Esophagus squamous epithelium (tissue), 5 donors: ENCODE measurements at regions not wholly inside any gene's neighbourhood (a gene's known extent, or its start where the extent isn't known, plus 50 kb on each side); places are given as distances from the start of the nearest gene placed in this dataset.

Experiments used
- DNase-seq: peaks from one replicate; lab custom pipeline; 2025; lab: John Stamatoyannopoulos, UW
- H3K27ac ChIP-seq, 4 donors: fragments of 200-600 bp; sonication (generic); one replicate each; pipeline ENCODE4 v1.5.1; 2016 to 2019; ENCODE audit warnings: mild to moderate bottlenecking in 1 of 4
- H3K27me3 ChIP-seq, 4 donors: fragments of 200-600 bp; sonication (generic); 1 replicate in 3 of 4; 2 replicates in 1 of 4; pipeline versions ENCODE4 v1.5.1 to v1.6.0; 2017 to 2021; ENCODE audit warnings: antibody characterized with exemption in 1 of 4
- H3K36me3 ChIP-seq, 3 donors: fragments of 200-600 bp; sonication (generic); one replicate each; pipeline ENCODE4 v1.5.1; 2016 to 2019
- H3K4me1 ChIP-seq, 3 donors: fragments of 200-600 bp; sonication (generic); one replicate each; pipeline ENCODE4 v1.5.1; 2017 to 2019
- H3K4me3 ChIP-seq, 4 donors: fragments of 200-600 bp; sonication (generic); 1 replicate in 3 of 4; 2 replicates in 1 of 4; pipeline ENCODE4 v1.5.1; 2016 to 2019; ENCODE audit warnings: mild to moderate bottlenecking in 2 of 4, moderate library complexity in 1 of 4
- H3K9me3 ChIP-seq, 3 donors: fragments of 200-600 bp; sonication (generic); one replicate each; pipeline ENCODE4 v1.5.1; 2016 to 2019
- POLR2A ChIP-seq, 4 donors: fragments of 450-650 bp; IDR thresholded peaks; one replicate each; pipeline ENCODE4 v1.6.1; 2017; ENCODE audit warnings: antibody characterized with exemption in 4 of 4, mild to moderate bottlenecking in 4 of 4, moderate library complexity in 3 of 4
- WGBS, 2 donors: methylation state at CpG; one replicate each; pipeline ENCODE4 v1.1.5; 2018; 5-methylcytosine and 5-hydroxymethylcytosine counted together
- intact Hi-C: fragments of 100-400 bp; cut with DNase I; formaldehyde crosslinking; loops from one replicate; pipeline ENCODE4 v1.15.0; 2022
- TF ChIP-seq, protein P1 (sequence below), 6 experiments: fragments of 450-650 bp in 4 of 6; fragments of 200-600 bp in 2 of 6; sonication (generic) in 2 of 6; IDR thresholded peaks; one replicate each; pipeline ENCODE4 v1.5.1; 2016 to 2019; ENCODE audit warnings: antibody characterized with exemption in 6 of 6, mild to moderate bottlenecking in 4 of 6, moderate library complexity in 4 of 6
- donor health status: DM: yes; HTN: yes; CAD: no.

DNA sequence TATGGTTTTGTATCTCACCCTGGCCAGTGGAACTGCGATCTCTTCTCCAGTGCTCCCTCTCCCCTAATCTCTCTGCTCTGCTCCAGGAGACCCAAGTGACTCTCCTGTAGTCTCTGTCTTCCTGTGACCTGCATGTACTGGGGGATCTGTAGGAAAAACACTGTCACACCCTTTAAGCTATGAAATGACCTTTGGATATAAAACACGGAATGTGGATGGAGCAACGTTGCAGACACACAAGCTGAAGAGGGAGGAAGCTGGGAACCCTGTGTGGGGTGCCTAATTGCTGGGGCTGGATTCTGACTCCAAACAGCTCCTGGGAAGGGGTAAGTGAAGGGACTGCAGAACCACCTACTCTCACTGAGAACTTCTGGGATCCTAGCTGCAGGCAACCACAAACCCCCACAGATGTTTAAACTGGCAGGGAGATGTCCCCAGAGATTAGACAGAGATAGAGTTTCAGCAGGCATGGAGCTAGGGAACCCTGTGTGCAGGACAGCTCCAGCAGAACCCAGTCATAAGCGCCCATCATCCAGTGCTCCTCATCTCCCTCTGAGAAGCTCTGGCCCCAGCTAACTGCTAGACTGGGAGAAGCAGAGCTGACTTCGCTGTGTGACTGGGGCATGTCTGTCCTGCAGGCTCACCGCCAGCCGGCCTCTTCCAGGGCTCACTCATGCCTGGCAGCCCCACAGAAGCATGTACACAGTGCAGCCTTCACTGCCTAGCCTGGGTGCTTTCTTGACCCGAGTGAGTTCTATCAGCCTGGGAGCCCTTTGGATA is 482.7 kb upstream of the SETBP1 start:
- Histone ChIP-seq H3K27me3 (no peaks in the 10 kb centered on the region), H3K4me3 (no peak overlapping the region), H3K4me1 (no peaks in the 10 kb centered on the region), H3K36me3 (no peaks in the 10 kb centered on the region), H3K9me3 (no peaks in the 10 kb centered on the region), H3K27ac (no peak overlapping the region)
- 67 to 89% methylated on average over 3 of the region's 8 CpGs for WGBS, 2 donors
- intact Hi-C loops: no loop called here
- no peak for TF ChIP-seq POLR2A (IDR thresholded peaks at IDR 0.05)
- TF ChIP-seq, protein P1, sequence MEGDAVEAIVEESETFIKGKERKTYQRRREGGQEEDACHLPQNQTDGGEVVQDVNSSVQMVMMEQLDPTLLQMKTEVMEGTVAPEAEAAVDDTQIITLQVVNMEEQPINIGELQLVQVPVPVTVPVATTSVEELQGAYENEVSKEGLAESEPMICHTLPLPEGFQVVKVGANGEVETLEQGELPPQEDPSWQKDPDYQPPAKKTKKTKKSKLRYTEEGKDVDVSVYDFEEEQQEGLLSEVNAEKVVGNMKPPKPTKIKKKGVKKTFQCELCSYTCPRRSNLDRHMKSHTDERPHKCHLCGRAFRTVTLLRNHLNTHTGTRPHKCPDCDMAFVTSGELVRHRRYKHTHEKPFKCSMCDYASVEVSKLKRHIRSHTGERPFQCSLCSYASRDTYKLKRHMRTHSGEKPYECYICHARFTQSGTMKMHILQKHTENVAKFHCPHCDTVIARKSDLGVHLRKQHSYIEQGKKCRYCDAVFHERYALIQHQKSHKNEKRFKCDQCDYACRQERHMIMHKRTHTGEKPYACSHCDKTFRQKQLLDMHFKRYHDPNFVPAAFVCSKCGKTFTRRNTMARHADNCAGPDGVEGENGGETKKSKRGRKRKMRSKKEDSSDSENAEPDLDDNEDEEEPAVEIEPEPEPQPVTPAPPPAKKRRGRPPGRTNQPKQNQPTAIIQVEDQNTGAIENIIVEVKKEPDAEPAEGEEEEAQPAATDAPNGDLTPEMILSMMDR (IDR thresholded peaks at IDR 0.05): no peak
- no peak for DNase-seq

DNA sequence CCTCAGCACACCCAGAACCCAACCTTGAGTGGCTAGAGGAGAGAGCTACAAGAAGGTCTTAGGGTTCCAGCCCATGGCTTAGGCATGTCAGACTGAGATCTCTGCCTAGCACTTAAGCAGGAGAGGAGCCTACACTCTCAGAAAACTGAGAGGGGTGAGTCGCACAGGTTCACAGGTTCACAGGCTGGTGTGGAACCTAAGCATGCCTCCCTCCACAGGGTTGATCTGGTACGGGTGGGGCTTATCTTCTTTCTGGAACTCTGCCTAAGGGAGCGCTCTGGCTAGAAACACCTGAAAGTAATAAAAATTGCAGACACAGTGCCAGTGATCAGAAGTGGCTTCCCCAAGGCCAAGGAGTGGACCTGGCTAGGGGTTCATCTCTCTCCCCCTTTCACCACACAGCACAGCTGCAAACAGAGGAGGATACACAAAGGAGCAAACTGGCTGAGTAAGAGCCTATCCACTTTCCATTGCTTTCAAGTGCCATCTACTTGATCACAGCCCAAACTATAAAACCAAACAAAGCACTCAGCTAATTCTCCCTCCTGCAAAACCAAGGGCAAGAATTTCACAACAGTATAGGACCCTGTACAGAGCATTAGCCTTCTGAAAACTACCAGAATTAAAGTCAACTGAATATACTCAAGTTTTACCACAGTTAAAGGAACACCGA is 481.9 kb upstream of the SETBP1 start:
- H3K9me3 ChIP-seq: no peaks in the 10 kb centered on the region
- TF ChIP-seq, protein P1 (IDR thresholded peaks at IDR 0.05): no peak
- TF ChIP-seq POLR2A (IDR thresholded peaks at IDR 0.05): no peak
- H3K4me1 ChIP-seq: no peaks in the 10 kb centered on the region
- no peak overlapping the region for H3K27ac ChIP-seq
- H3K4me3 ChIP-seq: no peak overlapping the region
- DNase-seq: no peak
- WGBS, 2 donors: 54 to 60% methylated on average over 4 of the region's 4 CpGs
- intact Hi-C loops: no loop called here
- H3K36me3 ChIP-seq: no peaks in the 10 kb centered on the region
- no peaks in the 10 kb centered on the region for H3K27me3 ChIP-seq

DNA sequence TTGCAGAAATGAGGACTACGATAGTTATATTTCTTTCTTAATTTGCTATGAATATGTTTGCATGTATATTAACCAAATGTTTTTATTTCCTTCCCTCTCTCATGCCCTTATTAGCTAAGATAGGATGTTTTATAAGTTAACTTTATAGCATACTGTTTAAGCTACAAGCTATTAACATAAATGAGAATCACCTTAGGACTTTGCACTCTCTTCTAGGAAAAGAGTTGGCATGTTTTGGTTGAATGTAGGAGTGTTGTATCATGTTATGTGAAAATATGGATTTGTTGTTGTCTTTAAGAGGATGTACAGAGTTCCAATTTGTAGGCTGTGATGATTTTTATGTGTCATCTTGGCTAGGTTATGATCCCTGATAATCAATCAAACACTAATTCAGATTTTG is 467.4 kb upstream of the SETBP1 start:
- Histone ChIP-seq H3K9me3 (no peaks in the 10 kb centered on the region), H3K36me3 (no peaks in the 10 kb centered on the region), H3K27ac (no peak overlapping the region), H3K4me3 (no peak overlapping the region), H3K4me1 (no peaks in the 10 kb centered on the region), H3K27me3 (no peaks in the 10 kb centered on the region)
- no peak for DNase-seq
- WGBS, 2 donors: 94 to 95% methylated on average over 1 of the region's 1 CpG
- TF ChIP-seq, protein P1 (IDR thresholded peaks at IDR 0.05): no peak
- intact Hi-C loops: no loop called here

DNA sequence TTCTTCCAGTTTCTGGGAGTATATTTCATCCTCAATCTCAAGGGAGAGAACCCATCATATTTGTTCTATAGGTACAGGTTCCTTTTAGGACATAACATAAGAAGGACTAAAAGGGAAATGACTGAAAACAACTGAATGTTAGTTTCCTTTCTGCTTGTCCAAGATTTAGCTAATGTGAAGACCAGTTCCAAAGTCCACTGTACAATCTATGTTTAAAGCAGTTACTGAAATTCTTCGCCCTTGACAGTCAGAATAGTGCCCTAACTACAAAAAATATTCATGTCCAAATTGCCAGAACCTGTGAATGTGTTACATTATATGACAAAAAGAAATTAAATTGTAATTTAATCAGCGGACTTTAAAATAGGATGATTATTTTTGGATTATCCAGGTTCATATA is 466.3 kb upstream of the SETBP1 start:
- no peaks in the 10 kb centered on the region for H3K27me3 ChIP-seq
- intact Hi-C loops: no loop called here
- 73 to 83% methylated on average over 2 of the region's 2 CpGs for WGBS, 2 donors
- no peaks in the 10 kb centered on the region for H3K4me1 ChIP-seq
- TF ChIP-seq, protein P1 (IDR thresholded peaks at IDR 0.05): no peak
- no peak for TF ChIP-seq POLR2A (IDR thresholded peaks at IDR 0.05)
- no peaks in the 10 kb centered on the region for H3K9me3 ChIP-seq
- no peak overlapping the region for H3K4me3 ChIP-seq
- no peaks in the 10 kb centered on the region for H3K36me3 ChIP-seq
- no peak for DNase-seq
- H3K27ac ChIP-seq: no peak overlapping the region

DNA sequence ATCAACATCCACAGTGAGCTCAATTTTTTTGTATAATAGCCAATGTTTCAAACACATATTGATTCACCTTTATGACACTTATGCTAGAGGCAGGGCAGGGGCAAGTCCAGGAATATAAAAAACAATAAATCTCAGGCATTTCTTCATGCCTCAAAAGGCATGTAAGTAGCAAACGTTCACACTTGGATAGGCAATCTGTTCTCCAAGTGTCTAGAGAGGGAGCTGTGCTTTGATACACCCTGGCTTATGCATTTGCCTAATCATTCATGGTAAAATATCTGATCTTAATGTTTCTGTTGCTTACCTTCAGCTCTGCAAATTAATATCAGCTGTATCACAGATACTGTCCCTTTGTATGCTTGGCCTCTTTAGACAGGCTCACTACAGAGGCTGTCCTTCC is 464.5 kb upstream of the SETBP1 start:
- intact Hi-C loops: no loop called here
- H3K36me3 ChIP-seq: no peaks in the 10 kb centered on the region
- no peak for TF ChIP-seq POLR2A (IDR thresholded peaks at IDR 0.05)
- TF ChIP-seq, protein P1 (IDR thresholded peaks at IDR 0.05): no peak
- H3K4me1 ChIP-seq: no peaks in the 10 kb centered on the region
- no peaks in the 10 kb centered on the region for H3K27me3 ChIP-seq
- no peak for DNase-seq
- 40 to 58% methylated on average over 1 of the region's 1 CpG for WGBS, 2 donors
- no peak overlapping the region for H3K27ac ChIP-seq
- no peak overlapping the region for H3K4me3 ChIP-seq
- H3K9me3 ChIP-seq: no peaks in the 10 kb centered on the region
